ENCODE measurements at regions not wholly inside any gene's neighbourhood (a gene's known extent, or its start where the extent isn't known, plus 50 kb on each side); places are given as distances from the start of the nearest gene placed in this dataset.

DNA sequence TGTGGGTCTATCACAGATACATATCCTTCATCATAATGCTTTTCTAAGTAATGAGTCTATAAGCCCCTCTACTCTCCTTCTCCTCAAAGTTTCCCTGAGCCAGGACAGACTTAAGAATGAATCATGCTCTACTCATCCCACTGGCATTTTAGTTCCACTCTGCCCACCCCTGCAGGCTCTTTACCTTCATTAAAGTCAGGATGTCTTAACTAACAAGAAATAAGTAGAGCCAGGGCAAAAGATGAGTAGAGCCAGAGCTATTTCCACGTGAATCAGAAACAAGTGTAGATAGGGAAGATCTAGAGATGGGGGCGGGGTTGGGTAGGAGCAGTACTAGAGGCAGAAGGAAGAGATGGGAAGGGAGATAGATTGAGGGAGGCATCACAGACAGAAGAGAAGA lies 790.5 kb downstream of the RNF144A start:
- no peak for DNase-seq (ENCODE audit: low read depth)
- TF ChIP-seq MYC (IDR thresholded peaks at IDR 0.05; ENCODE audit: low read depth, low read length) (no peak), POLR2A (IDR thresholded peaks at IDR 0.05; ENCODE audit: extremely low read depth, insufficient read length) (no peak)

DNA sequence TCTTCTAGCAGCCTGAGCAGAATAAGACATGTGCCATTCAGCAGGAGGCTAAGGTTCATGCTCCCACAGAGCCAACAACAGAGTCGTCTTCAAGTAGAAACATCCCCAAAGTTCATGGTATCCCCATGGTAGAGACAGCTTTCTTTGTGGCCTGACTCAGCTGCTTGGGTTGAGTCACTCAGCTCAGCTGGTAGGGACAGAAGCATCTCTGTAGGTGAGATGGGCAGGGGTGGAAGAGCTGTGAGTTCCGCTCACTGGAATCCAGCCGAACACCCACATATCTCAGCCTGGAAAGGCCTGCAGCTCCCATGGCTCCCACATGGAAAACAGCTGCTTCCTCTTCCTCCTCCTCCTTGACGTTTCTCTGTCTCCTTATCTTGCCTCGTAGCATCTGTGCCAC lies 792.7 kb downstream of the RNF144A start:
- DNase-seq (ENCODE audit: low read depth), result no peak
- TF ChIP-seq, protein P1, sequence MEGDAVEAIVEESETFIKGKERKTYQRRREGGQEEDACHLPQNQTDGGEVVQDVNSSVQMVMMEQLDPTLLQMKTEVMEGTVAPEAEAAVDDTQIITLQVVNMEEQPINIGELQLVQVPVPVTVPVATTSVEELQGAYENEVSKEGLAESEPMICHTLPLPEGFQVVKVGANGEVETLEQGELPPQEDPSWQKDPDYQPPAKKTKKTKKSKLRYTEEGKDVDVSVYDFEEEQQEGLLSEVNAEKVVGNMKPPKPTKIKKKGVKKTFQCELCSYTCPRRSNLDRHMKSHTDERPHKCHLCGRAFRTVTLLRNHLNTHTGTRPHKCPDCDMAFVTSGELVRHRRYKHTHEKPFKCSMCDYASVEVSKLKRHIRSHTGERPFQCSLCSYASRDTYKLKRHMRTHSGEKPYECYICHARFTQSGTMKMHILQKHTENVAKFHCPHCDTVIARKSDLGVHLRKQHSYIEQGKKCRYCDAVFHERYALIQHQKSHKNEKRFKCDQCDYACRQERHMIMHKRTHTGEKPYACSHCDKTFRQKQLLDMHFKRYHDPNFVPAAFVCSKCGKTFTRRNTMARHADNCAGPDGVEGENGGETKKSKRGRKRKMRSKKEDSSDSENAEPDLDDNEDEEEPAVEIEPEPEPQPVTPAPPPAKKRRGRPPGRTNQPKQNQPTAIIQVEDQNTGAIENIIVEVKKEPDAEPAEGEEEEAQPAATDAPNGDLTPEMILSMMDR (IDR thresholded peaks at IDR 0.05; ENCODE audit: low read depth, low read length), result no peak
- no peak overlapping the region for H3K4me3 ChIP-seq (ENCODE audit: low read depth, low read length)

More for the DNA sequence above, 790.5 kb downstream of the RNF144A start:
- H3K4me3 ChIP-seq (ENCODE audit: low read depth, low read length), result no peak overlapping the region

DNA sequence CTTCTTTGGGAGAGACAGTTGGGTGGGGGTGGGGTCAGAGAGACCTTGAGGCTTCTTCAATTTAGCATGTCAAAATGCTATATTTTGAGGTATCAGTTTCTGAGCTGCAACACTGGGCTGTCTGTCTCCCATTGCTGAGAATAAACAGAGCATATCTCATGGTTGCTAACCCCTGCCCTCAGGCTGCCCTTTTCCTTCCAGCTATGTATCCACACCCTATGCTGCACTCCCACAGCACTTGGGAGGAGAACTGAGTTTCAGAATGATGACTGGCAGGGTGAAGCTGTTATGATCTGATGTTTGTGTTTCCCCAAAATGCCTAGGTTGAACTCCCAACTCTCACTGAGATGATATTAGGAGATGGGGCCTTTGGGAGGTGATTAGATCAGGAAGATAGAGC lies 794.0 kb downstream of the RNF144A start:
- no peak for DNase-seq (ENCODE audit: low read depth)
- H3K4me3 ChIP-seq (ENCODE audit: low read depth, low read length), result no peak overlapping the region
- TF ChIP-seq MYC (IDR thresholded peaks at IDR 0.05; ENCODE audit: low read depth, low read length) (no peak), POLR2A (IDR thresholded peaks at IDR 0.05; ENCODE audit: extremely low read depth, insufficient read length) (no peak)
- TF ChIP-seq, protein P2, sequence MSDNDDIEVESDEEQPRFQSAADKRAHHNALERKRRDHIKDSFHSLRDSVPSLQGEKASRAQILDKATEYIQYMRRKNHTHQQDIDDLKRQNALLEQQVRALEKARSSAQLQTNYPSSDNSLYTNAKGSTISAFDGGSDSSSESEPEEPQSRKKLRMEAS (IDR thresholded peaks at IDR 0.05; ENCODE audit: low read depth, low read length), result no peak
- TF ChIP-seq, protein P1 (IDR thresholded peaks at IDR 0.05; ENCODE audit: low read depth, low read length), result no peak

DNA sequence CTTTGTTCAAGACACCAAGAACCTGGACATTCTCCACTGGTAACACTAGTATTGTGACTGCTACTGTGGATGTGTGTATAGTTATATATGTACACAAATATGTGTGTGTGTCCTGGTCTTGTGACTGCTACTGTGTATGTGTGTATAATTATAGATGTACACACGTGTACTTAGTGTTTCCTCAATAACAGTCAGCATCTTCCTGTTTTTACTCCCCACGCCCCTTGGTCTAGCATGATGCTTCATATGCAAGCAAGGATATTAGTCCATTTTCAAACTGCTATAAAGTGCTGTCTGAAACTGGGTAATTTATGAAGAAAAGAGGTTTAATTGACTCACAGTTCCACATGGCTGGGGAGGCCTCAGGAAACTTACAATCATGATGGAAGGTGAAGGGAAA lies 802.7 kb downstream of the RNF144A start:
- TF ChIP-seq, protein P1 (IDR thresholded peaks at IDR 0.05; ENCODE audit: low read depth, low read length), result no peak
- TF ChIP-seq MYC (IDR thresholded peaks at IDR 0.05; ENCODE audit: low read depth, low read length) (no peak), POLR2A (IDR thresholded peaks at IDR 0.05; ENCODE audit: extremely low read depth, insufficient read length) (no peak)
- TF ChIP-seq, protein P2 (IDR thresholded peaks at IDR 0.05; ENCODE audit: low read depth, low read length), result no peak
- H3K4me3 ChIP-seq (ENCODE audit: low read depth, low read length), result no peak overlapping the region
- DNase-seq (ENCODE audit: low read depth), result no peak

DNA sequence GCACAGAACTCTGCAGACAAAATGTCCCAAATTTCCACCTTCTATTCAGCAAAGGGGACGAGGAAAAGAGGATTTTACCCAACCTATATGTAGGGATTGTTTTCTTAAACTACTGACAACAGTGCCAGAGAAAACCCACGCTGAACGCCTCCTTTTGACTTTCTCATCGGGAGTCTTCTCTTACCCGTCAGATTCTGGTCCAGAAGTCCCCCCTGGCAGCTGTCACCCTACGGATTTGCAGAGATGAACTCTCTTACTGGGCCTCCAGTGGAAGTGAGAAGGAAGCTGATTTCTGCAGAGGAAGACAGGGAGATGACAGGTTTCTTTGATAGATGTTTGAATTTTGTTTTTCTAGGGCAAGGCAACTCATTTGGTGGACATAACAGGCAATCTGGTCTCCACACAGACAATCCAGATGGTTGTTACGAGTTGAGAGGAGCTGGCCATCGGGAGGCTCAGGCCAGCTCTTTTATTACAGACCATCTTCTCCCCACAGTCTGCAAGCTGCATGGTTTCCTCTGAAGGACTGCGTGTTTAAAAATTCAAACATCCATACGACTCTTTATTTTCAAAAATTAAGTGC lies 804.3 kb downstream of the RNF144A start:
- TF ChIP-seq, protein P1 (IDR thresholded peaks at IDR 0.05; ENCODE audit: low read depth, low read length), result no peak
- no peak for TF ChIP-seq POLR2A (IDR thresholded peaks at IDR 0.05; ENCODE audit: extremely low read depth, insufficient read length)
- TF ChIP-seq MYC (IDR thresholded peaks at IDR 0.05; ENCODE audit: low read depth, low read length), result no peak
- TF ChIP-seq, protein P2 (IDR thresholded peaks at IDR 0.05; ENCODE audit: low read depth, low read length), result no peak
- DNase-seq (ENCODE audit: low read depth), result no peak
- H3K4me3 ChIP-seq (ENCODE audit: low read depth, low read length), result no peak overlapping the region

DNA sequence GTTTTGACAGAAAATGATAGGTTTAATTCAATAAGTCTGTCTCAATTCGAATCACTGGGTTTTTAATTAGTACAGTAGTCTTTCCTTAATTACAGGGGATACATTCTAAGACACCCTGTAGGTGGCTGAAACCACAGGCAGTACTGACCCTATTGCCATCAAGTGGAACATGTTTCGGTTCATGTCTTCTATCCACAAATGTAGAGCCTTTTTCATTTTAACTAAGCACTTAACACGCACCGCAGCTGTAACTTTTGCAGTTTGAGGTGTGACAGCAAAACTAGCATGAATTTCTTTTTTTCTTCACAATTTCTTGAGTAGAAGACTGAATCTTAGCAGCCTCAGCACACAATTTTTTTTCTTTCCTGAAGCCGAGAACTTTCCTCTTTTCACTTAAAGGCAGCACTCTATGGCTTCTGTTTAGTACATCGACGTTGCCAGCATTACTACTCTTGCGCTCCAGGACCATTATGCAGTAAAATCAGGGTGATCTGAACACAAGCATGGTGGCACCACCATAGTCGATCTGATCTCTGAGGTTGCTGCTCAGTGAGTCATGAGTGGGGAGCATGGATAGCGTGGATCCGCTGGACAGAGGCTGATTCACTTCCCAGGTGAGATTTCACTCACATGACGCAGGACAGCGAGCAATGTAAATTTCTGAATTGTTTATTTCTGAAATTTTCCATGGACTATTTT lies 805.1 kb downstream of the RNF144A start:
- H3K4me3 ChIP-seq (ENCODE audit: low read depth, low read length), result no peak overlapping the region
- no peak for DNase-seq (ENCODE audit: low read depth)
- TF ChIP-seq, protein P1 (IDR thresholded peaks at IDR 0.05; ENCODE audit: low read depth, low read length), result no peak
- TF ChIP-seq POLR2A (IDR thresholded peaks at IDR 0.05; ENCODE audit: extremely low read depth, insufficient read length) (no peak), MYC (IDR thresholded peaks at IDR 0.05; ENCODE audit: low read depth, low read length) (no peak)
- TF ChIP-seq, protein P2 (IDR thresholded peaks at IDR 0.05; ENCODE audit: low read depth, low read length), result no peak

Data from NB4 (cell line).